WTC11 (cell line): ENCODE measurements at regions not wholly inside any gene's neighbourhood (a gene's known extent, or its start where the extent isn't known, plus 50 kb on each side); places are given as distances from the start of the nearest gene placed in this dataset.

Experiments
- ATAC-seq: fragments of 200-7000 bp; cut with Tn5 transposase; 2 replicates; pipeline ENCODE4 v1.10.0; 2021; ENCODE audit warnings: mild to moderate bottlenecking, moderate library complexity
- CTCF ChIA-PET: fragments of 300-600 bp; sonication (Branson Sonifier 250); formaldehyde crosslinking; loops from one replicate; lab custom pipeline; 2021; ENCODE audit warnings: antibody characterized with exemption; lab: Charles Lee
- POLR2A ChIA-PET: fragments of 350-600 bp; sonication (Branson Sonifier 250); formaldehyde crosslinking; loops from one replicate; lab custom pipeline; 2021; ENCODE audit warnings: antibody characterized with exemption; lab: Charles Lee
- DNase-seq: peaks from one replicate; pipeline ENCODE4 v3.0.0; 2021; ENCODE audit warnings: low spot score
- H3K27ac Mint-ChIP-seq: 2 replicates; pipeline ENCODE4 v1.8.0; 2021; ENCODE audit warnings: mixed read lengths
- H3K27me3 Mint-ChIP-seq: 2 replicates; pipeline ENCODE4 v1.8.0; 2021; ENCODE audit warnings: low read depth, mild to moderate bottlenecking, moderate library complexity, mixed read lengths
- H3K36me3 Mint-ChIP-seq: 2 replicates; pipeline ENCODE4 v1.8.0; 2021; ENCODE audit warnings: mixed read lengths
- H3K4me1 Mint-ChIP-seq: 2 replicates; pipeline ENCODE4 v1.8.0; 2022; ENCODE audit warnings: mixed read lengths
- H3K4me3 Mint-ChIP-seq: 2 replicates; pipeline ENCODE4 v1.8.0; 2021; ENCODE audit warnings: mild to moderate bottlenecking, moderate library complexity, mixed read lengths
- H3K9me3 Mint-ChIP-seq: 2 replicates; pipeline ENCODE4 v1.8.0; 2021; ENCODE audit warnings: mixed read lengths
- CBFB ChIP-seq: sonication (generic); formaldehyde crosslinking; IDR thresholded peaks from 2 replicates; pipeline ENCODE4 v1.8.1; 2022; ENCODE audit warnings: mild to moderate bottlenecking, low read depth, missing genetic modification reagents
- ELF4 ChIP-seq: sonication (generic); formaldehyde crosslinking; IDR thresholded peaks from 2 replicates; pipeline ENCODE4 v1.8.1; 2022; ENCODE audit warnings: low read depth, mild to moderate bottlenecking, moderate library complexity, missing genetic modification reagents
- ETV6 ChIP-seq: sonication (generic); formaldehyde crosslinking; IDR thresholded peaks from 2 replicates; pipeline ENCODE4 v1.8.1; 2022; ENCODE audit warnings: mild to moderate bottlenecking, missing genetic modification reagents
- FOXJ3 ChIP-seq: sonication (generic); formaldehyde crosslinking; IDR thresholded peaks from 2 replicates; pipeline ENCODE4 v1.9.0; 2021; ENCODE audit warnings: missing genetic modification reagents, mild to moderate bottlenecking, borderline replicate concordance
- FOXK1 ChIP-seq: sonication (generic); formaldehyde crosslinking; IDR thresholded peaks from 2 replicates; pipeline ENCODE4 v1.8.0; 2022; ENCODE audit warnings: mild to moderate bottlenecking, moderate library complexity, missing genetic modification reagents
- GABPB1 ChIP-seq: sonication (generic); formaldehyde crosslinking; IDR thresholded peaks from 2 replicates; pipeline ENCODE4 v1.8.1; 2023; ENCODE audit warnings: mild to moderate bottlenecking, missing genetic modification reagents
- GRHL2 ChIP-seq: fragments of 250-450 bp; sonication (Bioruptor Pico); IDR thresholded peaks from 2 replicates; pipeline ENCODE4 v1.8.0; 2022; ENCODE audit warnings: mild to moderate bottlenecking, moderate library complexity; ENCODE audit not compliant: insufficient replicate concordance, severe bottlenecking
- SMAD3 ChIP-seq: sonication (generic); formaldehyde crosslinking; IDR thresholded peaks from 2 replicates; pipeline ENCODE4 v1.8.0; 2022; ENCODE audit warnings: missing genetic modification reagents, mild to moderate bottlenecking, borderline replicate concordance
- ZBTB21 ChIP-seq: sonication (generic); formaldehyde crosslinking; IDR thresholded peaks from 2 replicates; pipeline ENCODE4 v1.8.1; 2023; ENCODE audit warnings: mild to moderate bottlenecking, missing genetic modification reagents, borderline replicate concordance
- ZNF396 ChIP-seq: fragments of 250-450 bp; sonication (Bioruptor Pico); IDR thresholded peaks from 2 replicates; pipeline ENCODE4 v1.8.0; 2021; ENCODE audit warnings: mild to moderate bottlenecking, moderate library complexity, borderline replicate concordance
- ZNF423 ChIP-seq: fragments of 250-450 bp; sonication (Bioruptor Pico); IDR thresholded peaks from 2 replicates; pipeline ENCODE4 v2.1.2; 2022; ENCODE audit warnings: mild to moderate bottlenecking, moderate library complexity
- TF ChIP-seq, protein P1 (sequence below): sonication (generic); formaldehyde crosslinking; conservative IDR thresholded peaks from 2 replicates; pipeline ENCODE4 v1.8.1; 2023; ENCODE audit warnings: mild to moderate bottlenecking, low read depth, missing genetic modification reagents, moderate library complexity
- TF ChIP-seq, protein P2 (sequence below): fragments of 250-450 bp; sonication (Bioruptor Pico); IDR thresholded peaks from 2 replicates; pipeline ENCODE4 v1.8.0; 2021; ENCODE audit warnings: mild to moderate bottlenecking
- TF ChIP-seq, protein P3 (sequence below): sonication (generic); formaldehyde crosslinking; IDR thresholded peaks from 2 replicates; pipeline ENCODE4 v1.8.1; 2022; ENCODE audit warnings: mild to moderate bottlenecking, moderate library complexity, missing genetic modification reagents
- TF ChIP-seq, protein P4 (sequence below): fragments of 250-450 bp; sonication (Bioruptor Pico); IDR thresholded peaks from 2 replicates; pipeline ENCODE4 v1.9.0; 2021; ENCODE audit warnings: mild to moderate bottlenecking
- TF ChIP-seq, protein P5 (sequence below): fragments of 250-450 bp; sonication (Bioruptor Pico); conservative IDR thresholded peaks from 2 replicates; pipeline ENCODE4 v1.9.0; 2021; ENCODE audit warnings: mild to moderate bottlenecking
- TF ChIP-seq, protein P6 (sequence below): fragments of 250-450 bp; sonication (Bioruptor Pico); IDR thresholded peaks from 2 replicates; pipeline ENCODE4 v1.9.0; 2021; ENCODE audit warnings: moderate library complexity, mild to moderate bottlenecking, inconsistent platforms, borderline replicate concordance
- TF ChIP-seq, protein P7 (sequence below): sonication (generic); formaldehyde crosslinking; IDR thresholded peaks from 2 replicates; pipeline ENCODE4 v1.8.0; 2022; ENCODE audit warnings: mild to moderate bottlenecking, missing genetic modification reagents
- TF ChIP-seq, protein P8 (sequence below): sonication (generic); formaldehyde crosslinking; IDR thresholded peaks from 2 replicates; pipeline ENCODE4 v1.8.1; 2022; ENCODE audit warnings: low read depth, missing genetic modification reagents, borderline replicate concordance

DNA sequence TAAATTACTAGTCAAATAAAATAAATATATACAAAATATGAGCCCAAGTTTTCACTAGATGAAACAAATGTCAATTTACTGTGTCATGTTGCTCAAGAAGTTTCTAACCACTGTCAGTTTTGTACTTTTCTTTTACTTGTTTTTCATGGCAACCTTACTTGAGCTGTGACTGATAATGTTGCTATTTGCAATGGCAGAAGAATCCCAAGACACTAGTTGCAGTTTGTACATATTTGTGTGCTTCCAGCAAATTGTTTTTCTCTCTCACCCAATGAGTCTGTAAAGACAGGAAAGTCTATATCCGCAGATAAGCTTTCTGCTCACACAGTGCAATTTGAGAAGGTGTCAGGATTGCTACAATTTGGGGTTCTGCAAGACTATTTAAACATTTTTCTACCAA is 338.6 kb upstream of the PCSK5 start:
- TF ChIP-seq CBFB (CRISPR knock-in tag) (no peak), ELF4 (CRISPR knock-in tag) (no peak), ZBTB21 (CRISPR knock-in tag) (no peak), SMAD3 (CRISPR knock-in tag) (no peak), FOXK1 (CRISPR knock-in tag) (no peak), ETV6 (CRISPR knock-in tag) (no peak)
- TF ChIP-seq, protein P1, sequence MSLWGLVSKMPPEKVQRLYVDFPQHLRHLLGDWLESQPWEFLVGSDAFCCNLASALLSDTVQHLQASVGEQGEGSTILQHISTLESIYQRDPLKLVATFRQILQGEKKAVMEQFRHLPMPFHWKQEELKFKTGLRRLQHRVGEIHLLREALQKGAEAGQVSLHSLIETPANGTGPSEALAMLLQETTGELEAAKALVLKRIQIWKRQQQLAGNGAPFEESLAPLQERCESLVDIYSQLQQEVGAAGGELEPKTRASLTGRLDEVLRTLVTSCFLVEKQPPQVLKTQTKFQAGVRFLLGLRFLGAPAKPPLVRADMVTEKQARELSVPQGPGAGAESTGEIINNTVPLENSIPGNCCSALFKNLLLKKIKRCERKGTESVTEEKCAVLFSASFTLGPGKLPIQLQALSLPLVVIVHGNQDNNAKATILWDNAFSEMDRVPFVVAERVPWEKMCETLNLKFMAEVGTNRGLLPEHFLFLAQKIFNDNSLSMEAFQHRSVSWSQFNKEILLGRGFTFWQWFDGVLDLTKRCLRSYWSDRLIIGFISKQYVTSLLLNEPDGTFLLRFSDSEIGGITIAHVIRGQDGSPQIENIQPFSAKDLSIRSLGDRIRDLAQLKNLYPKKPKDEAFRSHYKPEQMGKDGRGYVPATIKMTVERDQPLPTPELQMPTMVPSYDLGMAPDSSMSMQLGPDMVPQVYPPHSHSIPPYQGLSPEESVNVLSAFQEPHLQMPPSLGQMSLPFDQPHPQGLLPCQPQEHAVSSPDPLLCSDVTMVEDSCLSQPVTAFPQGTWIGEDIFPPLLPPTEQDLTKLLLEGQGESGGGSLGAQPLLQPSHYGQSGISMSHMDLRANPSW (CRISPR knock-in tag): no peak
- TF ChIP-seq, protein P2, sequence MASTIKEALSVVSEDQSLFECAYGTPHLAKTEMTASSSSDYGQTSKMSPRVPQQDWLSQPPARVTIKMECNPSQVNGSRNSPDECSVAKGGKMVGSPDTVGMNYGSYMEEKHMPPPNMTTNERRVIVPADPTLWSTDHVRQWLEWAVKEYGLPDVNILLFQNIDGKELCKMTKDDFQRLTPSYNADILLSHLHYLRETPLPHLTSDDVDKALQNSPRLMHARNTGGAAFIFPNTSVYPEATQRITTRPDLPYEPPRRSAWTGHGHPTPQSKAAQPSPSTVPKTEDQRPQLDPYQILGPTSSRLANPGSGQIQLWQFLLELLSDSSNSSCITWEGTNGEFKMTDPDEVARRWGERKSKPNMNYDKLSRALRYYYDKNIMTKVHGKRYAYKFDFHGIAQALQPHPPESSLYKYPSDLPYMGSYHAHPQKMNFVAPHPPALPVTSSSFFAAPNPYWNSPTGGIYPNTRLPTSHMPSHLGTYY (CRISPR knock-in tag): no peak
- TF ChIP-seq, protein P3, sequence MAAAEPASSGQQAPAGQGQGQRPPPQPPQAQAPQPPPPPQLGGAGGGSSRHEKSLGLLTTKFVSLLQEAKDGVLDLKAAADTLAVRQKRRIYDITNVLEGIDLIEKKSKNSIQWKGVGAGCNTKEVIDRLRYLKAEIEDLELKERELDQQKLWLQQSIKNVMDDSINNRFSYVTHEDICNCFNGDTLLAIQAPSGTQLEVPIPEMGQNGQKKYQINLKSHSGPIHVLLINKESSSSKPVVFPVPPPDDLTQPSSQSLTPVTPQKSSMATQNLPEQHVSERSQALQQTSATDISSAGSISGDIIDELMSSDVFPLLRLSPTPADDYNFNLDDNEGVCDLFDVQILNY (CRISPR knock-in tag): no peak
- TF ChIP-seq, protein P4, sequence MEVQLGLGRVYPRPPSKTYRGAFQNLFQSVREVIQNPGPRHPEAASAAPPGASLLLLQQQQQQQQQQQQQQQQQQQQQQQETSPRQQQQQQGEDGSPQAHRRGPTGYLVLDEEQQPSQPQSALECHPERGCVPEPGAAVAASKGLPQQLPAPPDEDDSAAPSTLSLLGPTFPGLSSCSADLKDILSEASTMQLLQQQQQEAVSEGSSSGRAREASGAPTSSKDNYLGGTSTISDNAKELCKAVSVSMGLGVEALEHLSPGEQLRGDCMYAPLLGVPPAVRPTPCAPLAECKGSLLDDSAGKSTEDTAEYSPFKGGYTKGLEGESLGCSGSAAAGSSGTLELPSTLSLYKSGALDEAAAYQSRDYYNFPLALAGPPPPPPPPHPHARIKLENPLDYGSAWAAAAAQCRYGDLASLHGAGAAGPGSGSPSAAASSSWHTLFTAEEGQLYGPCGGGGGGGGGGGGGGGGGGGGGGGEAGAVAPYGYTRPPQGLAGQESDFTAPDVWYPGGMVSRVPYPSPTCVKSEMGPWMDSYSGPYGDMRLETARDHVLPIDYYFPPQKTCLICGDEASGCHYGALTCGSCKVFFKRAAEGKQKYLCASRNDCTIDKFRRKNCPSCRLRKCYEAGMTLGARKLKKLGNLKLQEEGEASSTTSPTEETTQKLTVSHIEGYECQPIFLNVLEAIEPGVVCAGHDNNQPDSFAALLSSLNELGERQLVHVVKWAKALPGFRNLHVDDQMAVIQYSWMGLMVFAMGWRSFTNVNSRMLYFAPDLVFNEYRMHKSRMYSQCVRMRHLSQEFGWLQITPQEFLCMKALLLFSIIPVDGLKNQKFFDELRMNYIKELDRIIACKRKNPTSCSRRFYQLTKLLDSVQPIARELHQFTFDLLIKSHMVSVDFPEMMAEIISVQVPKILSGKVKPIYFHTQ (CRISPR knock-in tag): no peak
- TF ChIP-seq, protein P5, sequence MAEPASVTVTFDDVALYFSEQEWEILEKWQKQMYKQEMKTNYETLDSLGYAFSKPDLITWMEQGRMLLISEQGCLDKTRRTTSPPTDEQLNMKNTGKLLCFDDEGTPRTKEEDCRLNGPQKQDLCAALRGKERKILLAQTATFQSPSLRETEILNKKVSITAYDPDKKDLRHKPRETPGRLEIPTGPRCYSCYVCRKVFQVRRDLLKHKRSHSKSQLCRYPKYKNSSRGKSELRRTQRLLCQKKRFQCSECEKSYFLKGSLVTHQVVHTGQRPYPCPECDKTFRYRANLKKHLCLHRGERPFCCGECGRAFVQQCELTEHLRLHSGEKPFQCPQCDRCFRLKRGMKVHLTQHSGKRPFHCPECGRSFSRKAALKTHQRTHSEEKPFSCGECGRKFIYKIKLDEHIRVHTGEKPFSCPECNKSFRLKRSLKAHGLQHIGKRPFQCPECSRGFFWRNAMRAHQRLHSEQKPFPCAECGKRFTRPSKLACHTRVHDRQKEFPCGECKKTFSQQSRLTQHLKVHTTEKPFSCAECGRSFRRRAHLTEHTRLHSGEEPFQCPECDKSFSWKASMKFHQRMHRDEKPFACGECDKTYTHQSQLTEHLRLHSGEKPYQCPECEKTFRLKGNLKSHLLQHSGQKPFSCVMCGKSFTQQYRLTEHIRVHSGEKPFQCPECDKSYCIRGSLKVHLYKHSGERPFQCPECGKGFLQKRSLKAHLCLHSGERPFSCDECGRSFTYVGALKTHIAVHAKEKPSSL (CRISPR knock-in tag): no peak
- TF ChIP-seq, protein P6, sequence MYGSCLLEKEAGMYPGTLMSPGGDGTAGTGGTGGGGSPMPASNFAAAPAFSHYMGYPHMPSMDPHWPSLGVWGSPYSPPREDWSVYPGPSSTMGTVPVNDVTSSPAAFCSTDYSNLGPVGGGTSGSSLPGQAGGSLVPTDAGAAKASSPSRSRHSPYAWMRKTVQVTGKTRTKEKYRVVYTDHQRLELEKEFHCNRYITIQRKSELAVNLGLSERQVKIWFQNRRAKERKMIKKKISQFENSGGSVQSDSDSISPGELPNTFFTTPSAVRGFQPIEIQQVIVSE (CRISPR knock-in tag): no peak
- no peaks in the 10 kb centered on the region for H3K4me1 Mint-ChIP-seq
- DNase-seq (no peak), ATAC-seq (no peak)
- peaks cover 20% of the 10 kb centered on the region for H3K9me3 Mint-ChIP-seq
- ChIA-PET CTCF (no interaction called here), POLR2A (no interaction called here)
- H3K4me3 Mint-ChIP-seq: no peak overlapping the region
- H3K27me3 Mint-ChIP-seq: no peaks in the 10 kb centered on the region; the same call in 1 of the 2 replicates
- no peak overlapping the region for H3K27ac Mint-ChIP-seq
- H3K36me3 Mint-ChIP-seq: peaks cover 2% of the 10 kb centered on the region; the same call in 1 of the 2 replicates

DNA sequence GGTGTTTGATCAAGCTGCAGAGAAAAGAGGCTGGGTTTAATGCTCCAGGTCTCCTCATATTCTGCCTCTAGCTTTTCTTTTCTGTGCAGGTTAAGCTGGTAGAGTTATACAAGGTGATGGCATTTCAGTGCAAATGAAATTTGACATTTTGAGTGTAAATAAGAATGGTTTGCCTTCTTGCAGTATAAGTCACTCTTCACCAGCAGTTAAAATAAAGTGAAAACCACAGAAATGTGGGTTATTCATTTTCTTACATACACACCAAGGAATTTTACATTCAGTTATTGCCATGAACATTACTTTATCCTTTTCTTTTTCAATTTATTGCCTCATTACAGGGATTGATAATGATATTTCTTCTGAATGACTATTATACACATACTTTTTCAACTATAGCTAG is 337.5 kb upstream of the PCSK5 start:
- Mint-ChIP-seq H3K27me3 (no peaks in the 10 kb centered on the region; the same call in 1 of the 2 replicates), H3K4me1 (no peaks in the 10 kb centered on the region), H3K4me3 (no peak overlapping the region), H3K27ac (no peak overlapping the region), H3K9me3 (peaks cover 28% of the 10 kb centered on the region), H3K36me3 (peaks cover 9% of the 10 kb centered on the region; the same call in 1 of the 2 replicates)
- ATAC-seq (no peak), DNase-seq (no peak)
- ChIA-PET POLR2A (interaction anchor here (0.7 kb wide), 1 partner anchor 1694 kb away, joined by 3 read pairs; no protein-coding TSS in a partner anchor), CTCF (no interaction called here)
- no peak for TF ChIP-seq FOXJ3 (CRISPR knock-in tag)
- no peak for TF ChIP-seq ELF4 (CRISPR knock-in tag)
- no peak for TF ChIP-seq GABPB1
- TF ChIP-seq, protein P7, sequence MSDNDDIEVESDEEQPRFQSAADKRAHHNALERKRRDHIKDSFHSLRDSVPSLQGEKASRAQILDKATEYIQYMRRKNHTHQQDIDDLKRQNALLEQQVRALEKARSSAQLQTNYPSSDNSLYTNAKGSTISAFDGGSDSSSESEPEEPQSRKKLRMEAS: no peak
- TF ChIP-seq, protein P8, sequence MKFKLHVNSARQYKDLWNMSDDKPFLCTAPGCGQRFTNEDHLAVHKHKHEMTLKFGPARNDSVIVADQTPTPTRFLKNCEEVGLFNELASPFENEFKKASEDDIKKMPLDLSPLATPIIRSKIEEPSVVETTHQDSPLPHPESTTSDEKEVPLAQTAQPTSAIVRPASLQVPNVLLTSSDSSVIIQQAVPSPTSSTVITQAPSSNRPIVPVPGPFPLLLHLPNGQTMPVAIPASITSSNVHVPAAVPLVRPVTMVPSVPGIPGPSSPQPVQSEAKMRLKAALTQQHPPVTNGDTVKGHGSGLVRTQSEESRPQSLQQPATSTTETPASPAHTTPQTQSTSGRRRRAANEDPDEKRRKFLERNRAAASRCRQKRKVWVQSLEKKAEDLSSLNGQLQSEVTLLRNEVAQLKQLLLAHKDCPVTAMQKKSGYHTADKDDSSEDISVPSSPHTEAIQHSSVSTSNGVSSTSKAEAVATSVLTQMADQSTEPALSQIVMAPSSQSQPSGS (CRISPR knock-in tag): no peak
- no peak for TF ChIP-seq ZNF423 (CRISPR knock-in tag)
- no peak for TF ChIP-seq ZNF396 (CRISPR knock-in tag)
- TF ChIP-seq GRHL2: no peak
- TF ChIP-seq, protein P5 (CRISPR knock-in tag): no peak
- TF ChIP-seq CBFB (CRISPR knock-in tag): no peak
